HepG2 (cell line): ENCODE measurements at regions not wholly inside any gene's neighbourhood (a gene's known extent, or its start where the extent isn't known, plus 50 kb on each side); places are given as distances from the start of the nearest gene placed in this dataset.
A peak's percentile ranks its signal among the peaks of the same experiment; 100 is the strongest.

Experiments
- ATAC-seq: fragments of 200-7000 bp; cut with Tn5 transposase; 3 replicates; pipeline ENCODE4 v1.9.1; 2020; ENCODE audit warnings: mild to moderate bottlenecking, moderate library complexity
- BruUV-seq: library from RNA; stranded (reverse); fragments of 400-500 nt; replicated peaks from 2 replicates; lab custom pipeline; 2021; lab: Mats Ljungman, UMichigan
- CTCF ChIA-PET: fragments of 300-600 bp; formaldehyde crosslinking; extraction: SDS; loops from one replicate; lab custom pipeline; 2021; ENCODE audit warnings: low total read pairs, inconsistent platforms, low intra/inter-chr PET ratio; lab: Yijun Ruan, JAX
- POLR2A ChIA-PET: fragments of 350-600 bp; sonication (Branson Sonifier 250); formaldehyde crosslinking; loops from one replicate; lab custom pipeline; 2020; ENCODE audit warnings: antibody characterized with exemption, inconsistent platforms; lab: Yijun Ruan, JAX
- DNase-seq: peaks from one replicate; pipeline ENCODE4 v3.0.0-alpha.2; 2015; ENCODE audit warnings: low spot score
- FAIRE-seq: peaks from 3 replicates; lab custom pipeline; 2011; peaks lifted over from hg19 to GRCh38; lab: Jason Lieb, UNC
- H2AFZ ChIP-seq: one replicate; pipeline ENCODE4 v1.6.1; 2011; ENCODE audit warnings: low read length, inconsistent platforms
- H3K27ac ChIP-seq: fragments of 300-600 bp; 3 replicates; pipeline ENCODE4 v1.8.0; 2011; ENCODE audit warnings: mixed run types, mild to moderate bottlenecking, mixed read lengths, low read length, inconsistent platforms; ENCODE audit not compliant: insufficient read depth; ENCODE audit errors: extremely low read length
- H3K27me3 ChIP-seq, 2 experiments: fragments of 200-600 bp in 1 of 2; 2 replicates in 1 of 2; 3 replicates in 1 of 2; pipeline versions ENCODE4 v1.6.0 to v1.8.0; 2011; ENCODE audit warnings: low read length in 2 of 2, mild to moderate bottlenecking in 2 of 2, moderate library complexity in 2 of 2, inconsistent platforms in 1 of 2; ENCODE audit not compliant: insufficient read depth in 2 of 2, control insufficient read depth in 1 of 2
- H3K36me3 ChIP-seq, 2 experiments: fragments of 200-600 bp in 1 of 2; replicated peaks in 1 of 2; 2 replicates in 1 of 2; 3 replicates in 1 of 2; pipeline versions ENCODE4 v1.5.1 to v1.8.0; 2011; ENCODE audit warnings: low read length in 2 of 2, inconsistent platforms in 1 of 2; ENCODE audit not compliant: insufficient read depth in 2 of 2, control insufficient read depth in 1 of 2
- H3K4me1 ChIP-seq: 2 replicates; pipeline ENCODE4 v1.5.1; 2012; ENCODE audit warnings: low read length, inconsistent platforms; ENCODE audit not compliant: insufficient read depth
- H3K4me2 ChIP-seq: 2 replicates; pipeline ENCODE4 v1.6.0; 2011; ENCODE audit warnings: low read depth, low read length, inconsistent platforms
- H3K4me3 ChIP-seq, 3 experiments: fragments of 200-600 bp in 1 of 3; sonication (generic), shearing (Covaris generic) in 1 of 3; replicated peaks in 1 of 3; 2 replicates each; pipeline ENCODE4 v1.5.1; 2011 to 2016; ENCODE audit warnings: low read length in 3 of 3, inconsistent platforms in 2 of 3, low read depth in 2 of 3, mild to moderate bottlenecking in 2 of 3, control low read depth in 1 of 3, mixed read lengths in 1 of 3; ENCODE audit not compliant: insufficient read depth in 1 of 3
- H3K79me2 ChIP-seq: one replicate; pipeline ENCODE4 v1.6.1; 2011; ENCODE audit warnings: low read length, inconsistent platforms; ENCODE audit not compliant: insufficient read depth
- H3K9ac ChIP-seq: 2 replicates; pipeline ENCODE4 v1.6.0; 2011; ENCODE audit warnings: mild to moderate bottlenecking, low read depth, low read length, inconsistent platforms; ENCODE audit not compliant: insufficient read depth
- H3K9me3 ChIP-seq: 2 replicates; pipeline ENCODE4 v1.5.1; 2012; ENCODE audit warnings: mild to moderate bottlenecking, low read length
- H4K20me1 ChIP-seq: 2 replicates; pipeline ENCODE4 v1.6.0; 2011; ENCODE audit warnings: inconsistent platforms, mild to moderate bottlenecking, low read length, moderate library complexity; ENCODE audit not compliant: insufficient read depth
- CTCF ChIP-seq: sonication (generic); formaldehyde crosslinking; IDR thresholded peaks from 2 replicates; pipeline ENCODE4 v1.5.0; 2020; ENCODE audit warnings: mild to moderate bottlenecking, missing genetic modification reagents, moderate library complexity
- MIER2 ChIP-seq: IDR thresholded peaks from 2 replicates; pipeline ENCODE4 v1.6.1; 2016; ENCODE audit warnings: missing biosample characterization, missing genetic modification reagents
- REST ChIP-seq, 2 experiments: IDR thresholded peaks; 2 replicates each; pipeline ENCODE4 v1.6.1; 2011 to 2012; ENCODE audit warnings: low read length in 2 of 2, borderline replicate concordance in 1 of 2, low read depth in 1 of 2, mild to moderate bottlenecking in 1 of 2, moderate library complexity in 1 of 2
- SMC3 ChIP-seq: IDR thresholded peaks from 2 replicates; pipeline ENCODE4 v1.6.1; 2011; ENCODE audit warnings: low read length, improper control_type of control experiment
- SRF ChIP-seq: IDR thresholded peaks from 2 replicates; pipeline ENCODE4 v1.6.1; 2011; ENCODE audit warnings: mild to moderate bottlenecking, low read depth, low read length, moderate library complexity
- STAG1 ChIP-seq: sonication (generic); formaldehyde crosslinking; IDR thresholded peaks from 2 replicates; pipeline ENCODE4 v1.4.0; 2020; ENCODE audit warnings: missing genetic modification reagents
- ZNF260 ChIP-seq: sonication (generic); formaldehyde crosslinking; IDR thresholded peaks from 2 replicates; pipeline ENCODE4 v1.4.0; 2020; ENCODE audit warnings: missing genetic modification reagents, low read depth, mild to moderate bottlenecking, borderline replicate concordance
- ZNF660 ChIP-seq: sonication (generic); formaldehyde crosslinking; IDR thresholded peaks from 2 replicates; pipeline ENCODE4 v1.5.1; 2020; ENCODE audit warnings: mild to moderate bottlenecking, low read depth, missing genetic modification reagents, borderline replicate concordance
- WGBS: methylation state at CpG from one replicate; pipeline ENCODE4 v1.1.6; 2017; ENCODE audit warnings: low lambda C conversion rate; 5-methylcytosine and 5-hydroxymethylcytosine counted together
- in situ Hi-C: cut with HindIII; loops from 2 replicates; pipeline ENCODE4 v1.10.0; 2017; ENCODE audit warnings: low pct_unique_long_range_greater_than_20kb; ENCODE audit not compliant: extremely low pct_ligation_motif_present
- intact Hi-C: fragments of 100-400 bp; cut with micrococcal nuclease; formaldehyde crosslinking; loops from one replicate; pipeline ENCODE4 v1.10.0; 2022; ENCODE audit not compliant: unreplicated experiment

- WGBS, result 20% methylated on average over 3 of the region's 7 CpGs
- in situ Hi-C loops (no loop called here), intact Hi-C loops (loop anchor here (5.0 kb wide), 1 partner anchor 89 kb away; no protein-coding TSS in a partner anchor)
- H3K9ac ChIP-seq, result no peak overlapping the region
- no TSS peak for BruUV-seq
- ChIA-PET POLR2A (no interaction called here), CTCF (interaction anchor here (1.0 kb wide), 1 partner anchor 116 kb away, joined by 3 read pairs; no protein-coding TSS in a partner anchor)
- no peak overlapping the region for H3K4me2 ChIP-seq
- TF ChIP-seq ZNF660 (CRISPR knock-in tag) (no peak), CTCF (CRISPR knock-in tag) (peak; percentile 54), SMC3 (peak; percentile 46), SRF (peak; percentile 55; the same call in 1 of the 2 replicates), STAG1 (CRISPR knock-in tag) (peak; percentile 53)
- ATAC-seq (peak; percentile 95), FAIRE-seq (peak; percentile 51), DNase-seq (peak; percentile 28)
- H3K79me2 ChIP-seq, result no peaks in the 10 kb centered on the region
- H3K4me1 ChIP-seq, result no peaks in the 10 kb centered on the region
- H3K27me3 ChIP-seq, result no peaks in the 10 kb centered on the region
- no peaks in the 10 kb centered on the region for H4K20me1 ChIP-seq
- H3K4me3 ChIP-seq, result no peak overlapping the region
- H3K27ac ChIP-seq, result no peak overlapping the region
- no peaks in the 10 kb centered on the region for H3K36me3 ChIP-seq
- no peak overlapping the region for H2AFZ ChIP-seq
- no peaks in the 10 kb centered on the region for H3K9me3 ChIP-seq
These were observed 201.5 kb upstream of the FAM241A start for GRCh38 chr4:111943796-111944203.

- H3K36me3 ChIP-seq, result no peaks in the 10 kb centered on the region
- H3K4me3 ChIP-seq, result no peak overlapping the region
- intact Hi-C loops, result no loop called here
- BruUV-seq, result no TSS peak
- TF ChIP-seq ZNF260 (CRISPR knock-in tag) (no peak), MIER2 (CRISPR knock-in tag) (peak; percentile 40; the same call in 1 of the 2 replicates), REST (IDR thresholded peaks at IDR 0.05; ENCODE audit: borderline replicate concordance in 1 of 2, low read depth in 1 of 2, low read length in 2 of 2) (peak in 1 of 2 experiments; percentile 84; a peak in 3 of 4 replicates)
- TF ChIP-seq, all 625 proteins: peak for 2
- DNase-seq, result no peak
- ChIA-PET POLR2A (no interaction called here), CTCF (no interaction called here)
- no peaks in the 10 kb centered on the region for H3K79me2 ChIP-seq
- H3K9ac ChIP-seq, result no peak overlapping the region
- ATAC-seq, result no peak
- no peaks in the 10 kb centered on the region for H4K20me1 ChIP-seq
- H3K27ac ChIP-seq, result no peak overlapping the region
- H3K9me3 ChIP-seq, result no peaks in the 10 kb centered on the region
- in situ Hi-C loops, result no loop called here
- no peak for FAIRE-seq
- H3K4me2 ChIP-seq, result no peak overlapping the region
- H2AFZ ChIP-seq, result no peak overlapping the region
- 0% methylated on average over 1 of the region's 1 CpG for WGBS
- no peaks in the 10 kb centered on the region for H3K4me1 ChIP-seq
- H3K27me3 ChIP-seq, result no peaks in the 10 kb centered on the region
These were observed 200.2 kb upstream of the FAM241A start for GRCh38 chr4:111945014-111945413.
